Keratinocyte (primary cell): ENCODE measurements at regions not wholly inside any gene's neighbourhood (a gene's known extent, or its start where the extent isn't known, plus 50 kb on each side); places are given as distances from the start of the nearest gene placed in this dataset.
A peak's percentile ranks its signal among the peaks of the same experiment; 100 is the strongest.

Source experiments
- DNase-seq: peaks from one replicate; pipeline ENCODE4 v3.0.0-alpha.2; 2011; ENCODE audit warnings: low read depth, missing footprints, low spot score
- FAIRE-seq: peaks from 2 replicates; lab custom pipeline; 2011; peaks lifted over from hg19 to GRCh38; lab: Jason Lieb, UNC
- H2AFZ ChIP-seq: 2 replicates; pipeline ENCODE4 v1.6.0; 2012; ENCODE audit warnings: low read length, control low read depth, inconsistent platforms; ENCODE audit not compliant: control insufficient read depth
- H3K27ac ChIP-seq: 2 replicates; pipeline ENCODE4 v1.5.1; 2011; ENCODE audit warnings: low read length; ENCODE audit not compliant: control insufficient read depth, insufficient read depth
- H3K27me3 ChIP-seq: 3 replicates; pipeline ENCODE4 v1.6.0; 2011; ENCODE audit warnings: low read length; ENCODE audit not compliant: control insufficient read depth, insufficient read depth; ENCODE audit errors: extremely low read depth
- H3K36me3 ChIP-seq, 2 experiments: 2 replicates in 1 of 2; 3 replicates in 1 of 2; pipeline ENCODE4 v1.5.1; 2011; ENCODE audit warnings: low read length in 2 of 2, mild to moderate bottlenecking in 1 of 2; ENCODE audit not compliant: control insufficient read depth in 2 of 2, insufficient read depth in 2 of 2; ENCODE audit errors: extremely low read depth in 1 of 2
- H3K4me1 ChIP-seq: 3 replicates; pipeline ENCODE4 v1.5.1; 2011; ENCODE audit warnings: low read length; ENCODE audit not compliant: control insufficient read depth, insufficient read depth; ENCODE audit errors: extremely low read depth
- H3K4me2 ChIP-seq: 3 replicates; pipeline ENCODE4 v1.6.0; 2011; ENCODE audit warnings: low read depth, low read length; ENCODE audit not compliant: control insufficient read depth, insufficient read depth; ENCODE audit errors: extremely low read depth
- H3K4me3 ChIP-seq, 3 experiments: fragments of 200-600 bp in 1 of 3; sonication (generic) in 1 of 3; 2 replicates in 2 of 3; 3 replicates in 1 of 3; pipeline ENCODE4 v1.5.1; 2011 to 2016; ENCODE audit warnings: low read length in 3 of 3, mild to moderate bottlenecking in 3 of 3, control low read depth in 2 of 3, inconsistent platforms in 1 of 3, low read depth in 1 of 3, mixed read lengths in 1 of 3, mixed run types in 1 of 3, moderate library complexity in 1 of 3; ENCODE audit not compliant: control insufficient read depth in 2 of 3, insufficient read depth in 2 of 3; ENCODE audit errors: extremely low read depth in 1 of 3
- H3K79me2 ChIP-seq: 2 replicates; pipeline ENCODE4 v1.6.0; 2012; ENCODE audit warnings: low read length; ENCODE audit not compliant: control insufficient read depth, insufficient read depth
- H3K9ac ChIP-seq: 3 replicates; pipeline ENCODE4 v1.6.0; 2011; ENCODE audit warnings: low read length; ENCODE audit not compliant: control insufficient read depth, insufficient read depth; ENCODE audit errors: extremely low read depth
- H3K9me1 ChIP-seq: 3 replicates; pipeline ENCODE4 v1.6.0; 2011; ENCODE audit warnings: low read length; ENCODE audit not compliant: control insufficient read depth, insufficient read depth; ENCODE audit errors: extremely low read depth
- H3K9me3 ChIP-seq: 2 replicates; pipeline ENCODE4 v1.5.1; 2012; ENCODE audit warnings: low read depth, low read length; ENCODE audit not compliant: control insufficient read depth
- H4K20me1 ChIP-seq: 3 replicates; pipeline ENCODE4 v1.6.0; 2011; ENCODE audit warnings: low read length; ENCODE audit not compliant: control insufficient read depth, insufficient read depth; ENCODE audit errors: extremely low read depth
- CTCF ChIP-seq, 3 experiments: IDR thresholded peaks in 1 of 3; conservative IDR thresholded peaks in 1 of 3; optimal IDR thresholded peaks in 1 of 3; 2 replicates in 2 of 3; 3 replicates in 1 of 3; pipeline versions ENCODE3 to v1.5.1; 2011; ENCODE audit warnings: low read length in 3 of 3, mild to moderate bottlenecking in 3 of 3, moderate library complexity in 2 of 3, control low read depth in 1 of 3, inconsistent platforms in 1 of 3; ENCODE audit not compliant: insufficient read depth in 2 of 3; ENCODE audit errors: extremely low read depth in 1 of 3
- EZH2 ChIP-seq: IDR thresholded peaks from one replicate; pipeline ENCODE4 v1.6.1; 2012; ENCODE audit warnings: inconsistent platforms, mild to moderate bottlenecking, low read length, moderate library complexity
- dilution Hi-C: fragments of 300-500 bp; cut with MboI; formaldehyde crosslinking; loops from one replicate; pipeline ENCODE4 v1.7.0; 2020; ENCODE audit warnings: low sequenced_read_pairs; ENCODE audit not compliant: extremely low pct_ligation_motif_present

- H2AFZ ChIP-seq, result no peak overlapping the region
- no peaks in the 10 kb centered on the region for H3K9me3 ChIP-seq
- no peak overlapping the region for H3K9ac ChIP-seq
- DNase-seq, result no peak
- H3K36me3 ChIP-seq, result no peaks in the 10 kb centered on the region
- TF ChIP-seq CTCF (optimal IDR thresholded peaks at IDR 0.05 in 1 of 3, IDR thresholded peaks at IDR 0.05 in 1 of 3, conservative IDR thresholded peaks at IDR 0.05 in 1 of 3; ENCODE audit: extremely low read depth in 1 of 3, insufficient read depth in 2 of 3, low read length in 3 of 3) (no peak), EZH2 (no peak)
- H3K27ac ChIP-seq, result no peak overlapping the region
- H3K9me1 ChIP-seq, result no peaks in the 10 kb centered on the region
- no peak overlapping the region for H3K4me3 ChIP-seq
- dilution Hi-C loops, result no loop called here
- H4K20me1 ChIP-seq, result no peaks in the 10 kb centered on the region
- no peaks in the 10 kb centered on the region for H3K4me1 ChIP-seq
- no peaks in the 10 kb centered on the region for H3K79me2 ChIP-seq
- no peak overlapping the region for H3K4me2 ChIP-seq
- H3K27me3 ChIP-seq, result no peaks in the 10 kb centered on the region
- no peak for FAIRE-seq
Observed at GRCh38 chr5:159610966-159611579, 280.8 kb upstream of the IL12B start.

GRCh38 chr5:159616952-159617351, 286.7 kb upstream of the IL12B start:
- dilution Hi-C loops, result no loop called here
- Histone ChIP-seq H3K4me3 (no peak overlapping the region), H3K36me3 (no peaks in the 10 kb centered on the region), H3K27me3 (no peaks in the 10 kb centered on the region), H3K9me1 (no peaks in the 10 kb centered on the region), H3K4me2 (peak overlapping the region; percentile 6), H4K20me1 (no peaks in the 10 kb centered on the region), H3K9me3 (no peaks in the 10 kb centered on the region), H3K79me2 (no peaks in the 10 kb centered on the region), H3K4me1 (peaks cover 24% of the 10 kb centered on the region), H3K27ac (no peak overlapping the region), H3K9ac (no peak overlapping the region), H2AFZ (no peak overlapping the region)
- FAIRE-seq (peak; percentile 91), DNase-seq (peak; percentile 17)
- TF ChIP-seq CTCF (optimal IDR thresholded peaks at IDR 0.05 in 1 of 3, IDR thresholded peaks at IDR 0.05 in 1 of 3, conservative IDR thresholded peaks at IDR 0.05 in 1 of 3; ENCODE audit: extremely low read depth in 1 of 3, insufficient read depth in 2 of 3, low read length in 3 of 3), result no peak
- TF ChIP-seq EZH2, result no peak
